DND-41 (cell line): ENCODE measurements at regions not wholly inside any gene's neighbourhood (a gene's known extent, or its start where the extent isn't known, plus 50 kb on each side); places are given as distances from the start of the nearest gene placed in this dataset.

ENCODE experiments used
- ATAC-seq: fragments of 200-7000 bp; cut with Tn5 transposase; 3 replicates; pipeline ENCODE4 v1.9.1; 2021; ENCODE audit warnings: low read depth; ENCODE audit not compliant: insufficient read depth
- DNase-seq: peaks from one replicate; pipeline ENCODE4 v3.0.0-alpha.2; 2020
- H2AFZ ChIP-seq: 2 replicates; pipeline ENCODE4 v1.6.0; 2012; ENCODE audit warnings: low read depth, low read length
- H3K27ac ChIP-seq: 2 replicates; pipeline ENCODE4 v1.5.1; 2012; ENCODE audit warnings: low read length, inconsistent platforms
- H3K27me3 ChIP-seq: fragments of 200-600 bp; sonication (generic); 2 replicates; pipeline ENCODE4 v1.6.0; 2012; ENCODE audit warnings: low read length, mild to moderate bottlenecking, inconsistent platforms; ENCODE audit not compliant: insufficient read depth, poor library complexity
- H3K36me3 ChIP-seq: 2 replicates; pipeline ENCODE4 v1.5.1; 2012; ENCODE audit warnings: low read length, inconsistent platforms; ENCODE audit not compliant: insufficient read depth
- H3K4me1 ChIP-seq: 2 replicates; pipeline ENCODE4 v1.5.1; 2012; ENCODE audit warnings: mild to moderate bottlenecking, low read length; ENCODE audit not compliant: insufficient read depth
- H3K4me2 ChIP-seq: 2 replicates; pipeline ENCODE4 v1.6.0; 2012; ENCODE audit warnings: mild to moderate bottlenecking, moderate library complexity, low read length, inconsistent platforms; ENCODE audit not compliant: insufficient read depth
- H3K4me3 ChIP-seq, 2 experiments: fragments of 200-600 bp in 1 of 2; shearing (Covaris generic) in 1 of 2; 2 replicates each; pipeline ENCODE4 v1.5.1; 2012 to 2016; ENCODE audit warnings: inconsistent platforms in 2 of 2, low read length in 2 of 2, mild to moderate bottlenecking in 2 of 2, low read depth in 1 of 2, moderate library complexity in 1 of 2
- H3K79me2 ChIP-seq: 2 replicates; pipeline ENCODE4 v1.6.0; 2012; ENCODE audit warnings: low read length, inconsistent platforms; ENCODE audit not compliant: insufficient read depth
- H3K9ac ChIP-seq: 2 replicates; pipeline ENCODE4 v1.6.0; 2012; ENCODE audit warnings: low read depth, mild to moderate bottlenecking, inconsistent platforms, low read length, moderate library complexity
- H3K9me3 ChIP-seq: 2 replicates; pipeline ENCODE4 v1.5.1; 2012; ENCODE audit warnings: low read length, moderate library complexity, mild to moderate bottlenecking, inconsistent platforms; ENCODE audit not compliant: insufficient read depth, severe bottlenecking
- H4K20me1 ChIP-seq: 2 replicates; pipeline ENCODE4 v1.6.0; 2012; ENCODE audit warnings: low read length; ENCODE audit not compliant: insufficient read depth
- CTCF ChIP-seq: IDR thresholded peaks from 2 replicates; pipeline ENCODE4 v1.5.1; 2012; ENCODE audit warnings: borderline replicate concordance, low read length, moderate library complexity, mild to moderate bottlenecking; ENCODE audit not compliant: poor library complexity, severe bottlenecking; ENCODE audit errors: extremely low read depth
- EZH2 ChIP-seq: IDR thresholded peaks from 3 replicates; pipeline ENCODE4 v1.6.1; 2012; ENCODE audit warnings: borderline replicate concordance, low read depth, mild to moderate bottlenecking, moderate library complexity, low read length, inconsistent platforms; ENCODE audit not compliant: severe bottlenecking

- Histone ChIP-seq H2AFZ (no peak overlapping the region), H3K27ac (no peak overlapping the region), H4K20me1 (no peaks in the 10 kb centered on the region), H3K27me3 (peaks cover 39% of the 10 kb centered on the region), H3K36me3 (no peaks in the 10 kb centered on the region), H3K4me3 (no peak overlapping the region), H3K4me1 (no peaks in the 10 kb centered on the region), H3K4me2 (no peak overlapping the region), H3K9ac (no peak overlapping the region), H3K9me3 (no peaks in the 10 kb centered on the region), H3K79me2 (no peaks in the 10 kb centered on the region)
- ATAC-seq: no peak
- no peak for DNase-seq
- TF ChIP-seq CTCF: no peak
- TF ChIP-seq EZH2: no peak
Observed at GRCh38 chr7:26535483-26536007, 243.9 kb downstream of the SNX10 start.

- Histone ChIP-seq H4K20me1 (no peaks in the 10 kb centered on the region), H3K9ac (no peak overlapping the region), H3K79me2 (no peaks in the 10 kb centered on the region), H3K4me1 (no peaks in the 10 kb centered on the region), H3K36me3 (no peaks in the 10 kb centered on the region), H3K27me3 (peaks cover 41% of the 10 kb centered on the region), H3K9me3 (no peaks in the 10 kb centered on the region), H3K4me2 (no peak overlapping the region), H3K27ac (no peak overlapping the region), H2AFZ (no peak overlapping the region), H3K4me3 (no peak overlapping the region)
- no peak for TF ChIP-seq EZH2
- TF ChIP-seq CTCF: no peak
- ATAC-seq: no peak
- DNase-seq: no peak
Observed at GRCh38 chr7:26538216-26538615, 246.6 kb downstream of the SNX10 start.

- H3K4me1 ChIP-seq: no peaks in the 10 kb centered on the region
- no peak overlapping the region for H3K27ac ChIP-seq
- H3K27me3 ChIP-seq: peaks cover 41% of the 10 kb centered on the region
- TF ChIP-seq CTCF (no peak), EZH2 (no peak)
- no peak overlapping the region for H3K4me2 ChIP-seq
- H3K4me3 ChIP-seq: no peak overlapping the region
- DNase-seq (no peak), ATAC-seq (no peak)
- no peaks in the 10 kb centered on the region for H3K79me2 ChIP-seq
- H3K9ac ChIP-seq: no peak overlapping the region
- H4K20me1 ChIP-seq: no peaks in the 10 kb centered on the region
- no peak overlapping the region for H2AFZ ChIP-seq
- H3K36me3 ChIP-seq: no peaks in the 10 kb centered on the region
- no peaks in the 10 kb centered on the region for H3K9me3 ChIP-seq
Observed at GRCh38 chr7:26538689-26539088, 247.0 kb downstream of the SNX10 start.

- H3K27me3 ChIP-seq: peaks cover 28% of the 10 kb centered on the region
- no peak for DNase-seq
Observed at GRCh38 chr7:26543340-26543739, 251.7 kb downstream of the SNX10 start.

More at GRCh38 chr7:26543340-26543739, 251.7 kb downstream of the SNX10 start:
- H3K36me3 ChIP-seq: no peaks in the 10 kb centered on the region
- no peak overlapping the region for H3K9ac ChIP-seq
- no peaks in the 10 kb centered on the region for H3K9me3 ChIP-seq
- no peak overlapping the region for H2AFZ ChIP-seq
- no peak for ATAC-seq
- H3K79me2 ChIP-seq: no peaks in the 10 kb centered on the region
- H3K4me3 ChIP-seq: no peak overlapping the region
- no peaks in the 10 kb centered on the region for H4K20me1 ChIP-seq
- TF ChIP-seq CTCF (no peak), EZH2 (no peak)
- no peaks in the 10 kb centered on the region for H3K4me1 ChIP-seq
- H3K27ac ChIP-seq: no peak overlapping the region
- H3K4me2 ChIP-seq: no peak overlapping the region
